Stimulated activated CD4-positive, alpha-beta T cell treated with anti-CD3 and anti-CD28 coated beads, TNF-alpha, amount 100 ng/mL, for 24 hours (primary cell): ENCODE measurements at regions not wholly inside any gene's neighbourhood (a gene's known extent, or its start where the extent isn't known, plus 50 kb on each side); places are given as distances from the start of the nearest gene placed in this dataset.
"Not testable (repeated sequence)": the region's sequence is repeated elsewhere in the genome, so short reads cannot be mapped to it uniquely, and the experiment has no call there.

Experiments used
- DNase-seq, 3 experiments: peaks; one replicate each; pipeline ENCODE4 v3.0.0-alpha.2; 2020; ENCODE audit warnings: low read depth in 3 of 3

GRCh38 chr6:40159865-40160264, 225.6 kb upstream of the MOCS1 start:
- DNase-seq, result no peak

- DNase-seq, result no peak
Measured at GRCh38 chr6:40152701-40153436, 218.6 kb upstream of the MOCS1 start.

GRCh38 chr6:40152196-40152595, 217.9 kb upstream of the MOCS1 start:
- no peak for DNase-seq

- no peak for DNase-seq
Measured at GRCh38 chr6:40148882-40149573, 214.8 kb upstream of the MOCS1 start.

GRCh38 chr6:40146902-40147301, 212.6 kb upstream of the MOCS1 start:
- no peak for DNase-seq

GRCh38 chr6:40139447-40139846, 205.2 kb upstream of the MOCS1 start:
- no peak for DNase-seq

GRCh38 chr6:40138273-40138720, 204.0 kb upstream of the MOCS1 start:
- DNase-seq, result no peak

GRCh38 chr6:40135491-40136072, 201.3 kb upstream of the MOCS1 start:
- DNase-seq, result no peak

- not testable (repeated sequence) for DNase-seq
Measured at GRCh38 chr6:40133981-40134380, 199.7 kb upstream of the MOCS1 start.

GRCh38 chr6:40131675-40132074, 197.4 kb upstream of the MOCS1 start:
- DNase-seq, result no peak

- no peak for DNase-seq
Measured at GRCh38 chr6:40128127-40128526, 193.9 kb upstream of the MOCS1 start.

- DNase-seq, result no peak
Measured at GRCh38 chr6:40125680-40126394, 191.6 kb upstream of the MOCS1 start.

- DNase-seq, result no peak
Measured at GRCh38 chr6:40124924-40125323, 190.7 kb upstream of the MOCS1 start.

- DNase-seq, result no peak
Measured at GRCh38 chr6:40116832-40117231, 182.6 kb upstream of the MOCS1 start.

- DNase-seq, result no peak
Measured at GRCh38 chr6:40112350-40112749, 178.1 kb upstream of the MOCS1 start.

GRCh38 chr6:40108736-40109135, 174.5 kb upstream of the MOCS1 start:
- DNase-seq, result no peak

- DNase-seq, result no peak
Measured at GRCh38 chr6:40106840-40107239, 172.6 kb upstream of the MOCS1 start.

GRCh38 chr6:40098774-40099173, 164.5 kb upstream of the MOCS1 start:
- DNase-seq, result no peak

- no peak for DNase-seq
Measured at GRCh38 chr6:40097590-40097989, 163.3 kb upstream of the MOCS1 start.

- no peak for DNase-seq
Measured at GRCh38 chr6:40083141-40083920, 149.1 kb upstream of the MOCS1 start.

GRCh38 chr6:40082278-40083043, 148.2 kb upstream of the MOCS1 start:
- no peak for DNase-seq
